ENCODE measurements at regions not wholly inside any gene's neighbourhood (a gene's known extent, or its start where the extent isn't known, plus 50 kb on each side); places are given as distances from the start of the nearest gene placed in this dataset.

DNA sequence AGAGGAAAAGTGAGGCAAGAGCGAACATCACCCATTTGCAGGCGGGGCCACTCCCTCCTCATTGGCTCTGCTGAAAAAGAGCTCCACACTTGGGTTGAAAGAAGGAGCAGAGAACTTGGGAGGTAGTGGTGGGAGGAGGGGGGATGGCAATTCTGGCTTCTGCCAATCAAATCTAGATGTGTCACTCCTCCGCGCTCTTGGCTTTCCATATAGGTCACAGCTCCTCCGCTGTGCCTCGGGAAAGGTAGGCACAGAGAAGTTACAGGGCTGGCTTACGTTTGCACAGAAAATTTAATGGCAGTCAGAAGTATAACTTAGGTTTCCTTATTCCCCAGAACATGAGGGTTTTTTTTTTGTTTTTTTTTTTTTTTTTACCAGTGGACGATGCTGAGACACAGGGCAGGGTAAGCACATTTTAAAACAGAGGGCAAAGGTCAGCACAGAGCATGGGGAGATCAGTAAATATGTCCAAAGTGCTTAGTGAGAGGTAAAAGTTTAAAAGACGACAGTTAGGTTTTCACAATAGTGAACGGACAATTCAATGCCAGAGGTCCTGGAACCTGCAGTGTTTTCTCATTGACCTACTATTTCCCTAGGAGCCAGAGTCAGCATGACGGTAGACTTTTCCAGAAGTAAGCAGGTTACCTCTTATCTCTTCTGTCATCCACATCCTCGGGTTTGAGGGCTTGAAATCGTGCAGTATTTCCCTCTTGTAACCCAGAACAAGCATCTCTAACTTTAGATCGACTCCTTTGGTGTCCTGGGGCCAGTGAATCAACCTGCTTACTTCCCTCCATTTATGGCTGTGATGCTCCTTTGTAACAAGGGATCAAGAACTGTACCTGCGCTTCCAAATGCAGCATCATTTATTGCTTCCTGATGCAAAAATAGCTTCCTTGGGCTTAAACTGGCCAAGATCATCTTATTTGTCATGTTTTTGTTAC lies 258.9 kb upstream of the PROX1 start:
- ChIA-PET POLR2A (no interaction called here), CTCF (no interaction called here)
- peaks cover 12% of the 10 kb centered on the region for H3K9me3 Mint-ChIP-seq
- no peak overlapping the region for H3K4me3 Mint-ChIP-seq
- H3K27me3 Mint-ChIP-seq: no peaks in the 10 kb centered on the region
- no peak for DNase-seq
- H3K36me3 Mint-ChIP-seq: no peaks in the 10 kb centered on the region
- intact Hi-C loops (cut with micrococcal nuclease): no loop called here
- no peaks in the 10 kb centered on the region for H3K4me1 Mint-ChIP-seq (ENCODE audit: low read depth)
- no peak overlapping the region for H3K27ac Mint-ChIP-seq

DNA sequence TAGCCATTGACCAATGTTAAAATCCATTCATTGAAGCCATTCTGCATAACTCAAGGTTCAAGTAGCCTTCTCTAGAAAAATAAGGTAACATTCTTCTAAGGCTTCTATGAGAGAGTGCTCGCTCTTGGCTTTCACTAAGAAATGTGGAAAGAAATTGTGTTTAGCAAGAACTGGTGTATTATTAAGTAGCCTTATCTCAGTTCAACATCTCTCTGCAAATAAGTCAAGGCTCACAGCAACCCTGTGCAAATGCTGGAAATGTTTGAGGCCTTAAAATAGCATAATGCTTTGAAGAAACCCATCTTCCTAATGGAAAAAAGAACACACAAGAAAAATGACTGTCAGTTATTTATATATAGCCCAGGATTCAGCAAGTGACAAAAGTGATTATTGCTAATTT lies 254.1 kb upstream of the PROX1 start:
- intact Hi-C loops (cut with micrococcal nuclease): no loop called here
- ChIA-PET CTCF (no interaction called here), POLR2A (no interaction called here)
- H3K4me1 Mint-ChIP-seq (ENCODE audit: low read depth): no peaks in the 10 kb centered on the region
- H3K36me3 Mint-ChIP-seq: no peaks in the 10 kb centered on the region
- peaks cover 1% of the 10 kb centered on the region for H3K27me3 Mint-ChIP-seq
- H3K4me3 Mint-ChIP-seq: no peak overlapping the region
- H3K27ac Mint-ChIP-seq: no peak overlapping the region
- DNase-seq: no peak
- peaks cover 12% of the 10 kb centered on the region for H3K9me3 Mint-ChIP-seq

- peaks cover under 1% of the 10 kb centered on the region for H3K9me3 Mint-ChIP-seq
- no peaks in the 10 kb centered on the region for H3K36me3 Mint-ChIP-seq
- no peak overlapping the region for H3K4me3 Mint-ChIP-seq
- intact Hi-C loops (cut with micrococcal nuclease): no loop called here
- no peak overlapping the region for H3K27ac Mint-ChIP-seq
- no peak for DNase-seq
- H3K27me3 Mint-ChIP-seq: peaks cover 1% of the 10 kb centered on the region
- ChIA-PET POLR2A (no interaction called here), CTCF (no interaction called here)
- no peaks in the 10 kb centered on the region for H3K4me1 Mint-ChIP-seq (ENCODE audit: low read depth)
These were observed 250.3 kb upstream of the PROX1 start for GRCh38 chr1:213737398-213738035.

GRCh38 chr1:213738658-213739057 lies 249.1 kb upstream of the PROX1 start:
- POLR2A ChIA-PET: no interaction called here
- intact Hi-C loops (cut with micrococcal nuclease): no loop called here
- DNase-seq: no peak
- peaks cover 1% of the 10 kb centered on the region for H3K27me3 Mint-ChIP-seq
- no peak overlapping the region for H3K4me3 Mint-ChIP-seq
- CTCF ChIA-PET: no interaction called here
- no peaks in the 10 kb centered on the region for H3K36me3 Mint-ChIP-seq
- peaks cover 6% of the 10 kb centered on the region for H3K9me3 Mint-ChIP-seq
- H3K27ac Mint-ChIP-seq: no peak overlapping the region
- H3K4me1 Mint-ChIP-seq (ENCODE audit: low read depth): no peaks in the 10 kb centered on the region

DNA sequence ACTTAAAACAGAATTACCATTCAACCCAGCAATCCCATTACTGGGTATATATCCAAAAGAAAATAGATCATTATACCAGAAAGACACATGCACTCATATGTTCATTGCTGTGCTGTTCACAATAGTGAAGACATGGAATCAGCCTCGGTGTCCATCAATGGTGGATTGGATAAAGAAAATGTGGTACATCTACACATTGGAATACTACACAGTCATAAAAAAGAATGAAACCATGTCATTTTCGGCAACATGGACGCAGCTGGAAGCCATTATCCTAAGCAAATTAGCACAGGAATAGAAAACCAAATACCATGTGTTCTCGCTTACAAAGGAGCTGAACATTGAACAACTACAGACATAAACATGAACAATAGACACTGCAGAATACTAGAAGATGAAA lies 244.8 kb upstream of the PROX1 start:
- Mint-ChIP-seq H3K27ac (no peak overlapping the region), H3K9me3 (peaks cover 6% of the 10 kb centered on the region), H3K27me3 (no peaks in the 10 kb centered on the region), H3K4me3 (no peak overlapping the region), H3K4me1 (ENCODE audit: low read depth) (no peaks in the 10 kb centered on the region), H3K36me3 (no peaks in the 10 kb centered on the region)
- no peak for DNase-seq
- POLR2A ChIA-PET: no interaction called here
- CTCF ChIA-PET: no interaction called here
- intact Hi-C loops (cut with micrococcal nuclease): no loop called here

DNA sequence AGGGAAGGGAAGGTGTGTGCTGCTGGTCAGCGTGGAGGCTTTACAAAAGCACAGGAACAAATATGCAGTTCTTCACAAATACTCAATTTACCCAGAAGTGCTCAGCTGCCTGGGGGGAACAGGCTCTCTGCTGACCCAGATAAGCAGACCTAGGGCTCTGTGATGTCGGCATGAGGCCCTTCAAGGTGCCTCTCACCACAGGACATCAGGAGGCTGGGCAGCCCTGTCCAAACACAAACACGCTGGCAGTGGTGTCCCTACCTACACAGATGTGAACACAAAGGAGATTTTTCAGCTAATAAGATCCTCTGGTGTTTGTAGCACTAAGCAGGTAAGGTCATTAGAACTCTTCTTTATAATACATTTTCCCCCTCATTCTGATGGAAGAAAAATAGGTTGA lies 243.0 kb upstream of the PROX1 start:
- peaks cover 6% of the 10 kb centered on the region for H3K9me3 Mint-ChIP-seq
- no peaks in the 10 kb centered on the region for H3K36me3 Mint-ChIP-seq
- no peak for DNase-seq
- intact Hi-C loops (cut with micrococcal nuclease): no loop called here
- no peaks in the 10 kb centered on the region for H3K27me3 Mint-ChIP-seq
- no peak overlapping the region for H3K4me3 Mint-ChIP-seq
- no peaks in the 10 kb centered on the region for H3K4me1 Mint-ChIP-seq (ENCODE audit: low read depth)
- no peak overlapping the region for H3K27ac Mint-ChIP-seq
- CTCF ChIA-PET: no interaction called here
- POLR2A ChIA-PET: no interaction called here

DNA sequence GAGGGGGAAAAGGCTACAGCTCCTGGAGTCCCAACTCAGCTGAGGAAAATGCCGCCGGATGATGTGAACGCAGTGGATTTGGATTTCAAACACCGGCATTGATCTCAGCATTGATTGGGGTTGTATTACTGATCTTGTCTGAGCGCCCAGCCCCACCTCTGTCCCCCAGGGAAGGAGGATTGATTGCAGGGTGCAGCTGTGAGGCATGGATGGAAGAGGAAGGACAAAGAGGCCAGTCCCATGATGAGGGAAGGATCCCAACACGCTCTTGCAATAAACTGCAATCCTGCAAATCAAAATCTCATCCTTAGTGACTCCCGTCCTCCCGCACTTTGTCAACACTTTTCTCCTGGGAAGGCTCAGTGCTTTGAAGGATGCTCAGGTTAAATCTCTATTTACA lies 242.3 kb upstream of the PROX1 start:
- H3K9me3 Mint-ChIP-seq: peaks cover 6% of the 10 kb centered on the region
- H3K27ac Mint-ChIP-seq: no peak overlapping the region
- H3K27me3 Mint-ChIP-seq: no peaks in the 10 kb centered on the region
- intact Hi-C loops (cut with micrococcal nuclease): no loop called here
- H3K4me1 Mint-ChIP-seq (ENCODE audit: low read depth): no peaks in the 10 kb centered on the region
- ChIA-PET CTCF (no interaction called here), POLR2A (no interaction called here)
- H3K36me3 Mint-ChIP-seq: no peaks in the 10 kb centered on the region
- H3K4me3 Mint-ChIP-seq: no peak overlapping the region
- no peak for DNase-seq

- ChIA-PET POLR2A (no interaction called here), CTCF (no interaction called here)
- DNase-seq: no peak
- Mint-ChIP-seq H3K27me3 (no peaks in the 10 kb centered on the region), H3K9me3 (no peaks in the 10 kb centered on the region), H3K27ac (no peak overlapping the region), H3K4me3 (no peak overlapping the region), H3K4me1 (ENCODE audit: low read depth) (no peaks in the 10 kb centered on the region), H3K36me3 (no peaks in the 10 kb centered on the region)
- intact Hi-C loops (cut with micrococcal nuclease): no loop called here
These were observed 238.2 kb upstream of the PROX1 start for GRCh38 chr1:213749558-213749957.

GRCh38 chr1:213750231-213751063 lies 237.3 kb upstream of the PROX1 start:
- no peak for DNase-seq
- ChIA-PET POLR2A (no interaction called here), CTCF (no interaction called here)
- Mint-ChIP-seq H3K9me3 (no peaks in the 10 kb centered on the region), H3K27me3 (no peaks in the 10 kb centered on the region), H3K27ac (no peak overlapping the region), H3K36me3 (no peaks in the 10 kb centered on the region), H3K4me1 (ENCODE audit: low read depth) (no peaks in the 10 kb centered on the region), H3K4me3 (no peak overlapping the region)
- intact Hi-C loops (cut with micrococcal nuclease): no loop called here

DNA sequence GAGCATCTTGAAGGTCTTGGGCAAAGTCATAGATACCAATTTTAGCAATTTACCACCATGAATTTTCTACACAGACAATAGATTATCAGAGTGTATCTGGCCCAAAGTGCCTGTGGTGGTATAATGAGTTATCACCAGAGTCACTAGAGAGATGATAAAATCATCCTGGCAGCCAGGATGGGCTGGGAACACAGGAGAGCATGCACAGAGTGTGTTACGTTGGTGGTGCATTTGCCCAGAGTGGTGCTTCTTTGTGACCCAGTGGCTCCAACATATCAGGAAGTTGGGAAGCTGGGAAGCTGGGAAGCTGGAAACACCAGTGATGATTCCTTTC lies 236.7 kb upstream of the PROX1 start:
- no peak overlapping the region for H3K27ac Mint-ChIP-seq
- POLR2A ChIA-PET: no interaction called here
- H3K4me1 Mint-ChIP-seq (ENCODE audit: low read depth): no peaks in the 10 kb centered on the region
- H3K4me3 Mint-ChIP-seq: no peak overlapping the region
- intact Hi-C loops (cut with micrococcal nuclease): no loop called here
- H3K27me3 Mint-ChIP-seq: no peaks in the 10 kb centered on the region
- H3K36me3 Mint-ChIP-seq: no peaks in the 10 kb centered on the region
- H3K9me3 Mint-ChIP-seq: no peaks in the 10 kb centered on the region
- no peak for DNase-seq
- CTCF ChIA-PET: no interaction called here

GRCh38 chr1:213759359-213760181 lies 228.2 kb upstream of the PROX1 start:
- Mint-ChIP-seq H3K4me1 (ENCODE audit: low read depth) (peaks cover 10% of the 10 kb centered on the region), H3K27me3 (no peaks in the 10 kb centered on the region), H3K27ac (no peak overlapping the region), H3K36me3 (no peaks in the 10 kb centered on the region), H3K9me3 (no peaks in the 10 kb centered on the region), H3K4me3 (no peak overlapping the region)
- intact Hi-C loops (cut with micrococcal nuclease): loop anchor here (10.0 kb wide), 1 partner anchor 95 kb away; no protein-coding TSS in a partner anchor
- DNase-seq: no peak
- ChIA-PET CTCF (no interaction called here), POLR2A (no interaction called here)

DNA sequence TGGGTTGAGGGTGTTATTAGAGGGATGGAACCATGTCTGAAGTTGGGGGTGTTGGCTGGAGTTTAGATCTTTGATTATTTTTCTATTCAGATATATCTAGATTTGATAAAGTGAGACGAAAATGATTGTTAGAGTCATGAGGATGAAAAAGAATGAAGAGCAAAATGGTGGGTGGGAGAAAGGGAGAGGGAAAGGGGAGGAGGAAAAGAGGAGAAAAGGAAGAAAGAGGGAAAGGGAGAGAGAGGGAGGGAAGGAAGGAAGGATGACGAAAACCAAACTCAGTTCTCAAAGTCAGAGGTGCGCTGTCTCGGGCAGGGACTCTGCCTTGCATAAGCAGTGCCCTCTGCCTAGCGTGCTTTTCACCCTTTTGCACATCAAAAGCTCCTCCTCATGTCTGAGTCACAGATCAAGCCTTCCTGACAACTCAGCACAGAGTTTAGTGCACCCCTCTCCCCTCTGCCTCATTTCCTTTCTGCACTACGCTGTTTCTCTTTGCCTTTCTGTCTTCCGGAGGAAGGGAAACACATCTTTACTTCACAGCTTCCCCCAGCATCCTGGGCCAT lies 225.8 kb upstream of the PROX1 start:
- Mint-ChIP-seq H3K36me3 (no peaks in the 10 kb centered on the region), H3K9me3 (no peaks in the 10 kb centered on the region), H3K4me3 (no peak overlapping the region), H3K4me1 (ENCODE audit: low read depth) (peaks cover 10% of the 10 kb centered on the region), H3K27me3 (no peaks in the 10 kb centered on the region), H3K27ac (peak overlapping the region; percentile 16)
- DNase-seq: peak; percentile 55
- intact Hi-C loops (cut with micrococcal nuclease): loop anchor here (10.0 kb wide), 1 partner anchor 93 kb away; no protein-coding TSS in a partner anchor
- POLR2A ChIA-PET: no interaction called here
- CTCF ChIA-PET: no interaction called here
